HG03558 (cell line): ENCODE measurements at regions not wholly inside any gene's neighbourhood (a gene's known extent, or its start where the extent isn't known, plus 50 kb on each side); places are given as distances from the start of the nearest gene placed in this dataset.

ENCODE experiments used
- ATAC-seq: cut with Tn5 transposase; IDR thresholded peaks from one replicate; pipeline ENCODE4 v1.9.1; 2021; ENCODE audit warnings: moderate number of reproducible peaks; ENCODE audit not compliant: unreplicated experiment; ENCODE audit errors: extremely low read depth

DNA sequence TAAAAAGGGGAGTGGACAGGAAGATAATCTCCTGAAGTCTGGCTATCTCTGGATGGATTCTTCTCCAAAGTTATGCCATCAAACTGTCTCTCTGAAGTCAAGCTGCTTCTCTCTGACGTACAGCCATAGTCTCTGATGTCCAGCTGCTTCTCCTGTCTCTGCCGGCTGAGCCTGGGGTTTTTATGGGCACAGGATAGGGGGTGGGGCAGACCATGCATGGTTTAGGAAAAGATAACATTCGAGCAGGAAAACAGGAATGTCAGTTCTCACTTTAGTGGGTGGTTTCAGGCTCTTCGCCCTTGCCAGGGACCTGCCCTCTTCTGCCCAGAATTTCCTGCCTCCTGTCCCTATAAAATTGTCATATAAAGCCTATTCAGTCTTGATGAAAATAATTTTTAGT lies 110.9 kb upstream of the ROBO1 start:
- ATAC-seq, result no peak

DNA sequence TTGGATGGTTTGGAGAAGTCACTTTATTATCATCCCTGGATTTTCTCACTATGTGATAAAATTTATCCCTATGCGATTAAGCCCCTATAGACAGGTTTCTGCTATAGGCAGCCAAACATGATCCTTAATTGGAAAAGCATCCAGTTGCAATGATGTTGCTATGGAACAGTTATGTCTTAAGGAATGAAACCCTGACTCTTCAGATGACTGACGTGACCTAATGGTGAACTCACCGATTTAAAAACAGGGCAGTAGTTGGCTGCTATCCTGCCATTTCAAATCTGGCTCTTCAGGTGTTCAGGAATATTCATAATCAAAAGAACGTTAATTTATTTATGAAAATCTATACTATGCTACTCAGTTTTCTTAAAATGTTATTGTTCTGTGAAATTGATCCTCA lies 106.8 kb upstream of the ROBO1 start:
- ATAC-seq, result no peak

DNA sequence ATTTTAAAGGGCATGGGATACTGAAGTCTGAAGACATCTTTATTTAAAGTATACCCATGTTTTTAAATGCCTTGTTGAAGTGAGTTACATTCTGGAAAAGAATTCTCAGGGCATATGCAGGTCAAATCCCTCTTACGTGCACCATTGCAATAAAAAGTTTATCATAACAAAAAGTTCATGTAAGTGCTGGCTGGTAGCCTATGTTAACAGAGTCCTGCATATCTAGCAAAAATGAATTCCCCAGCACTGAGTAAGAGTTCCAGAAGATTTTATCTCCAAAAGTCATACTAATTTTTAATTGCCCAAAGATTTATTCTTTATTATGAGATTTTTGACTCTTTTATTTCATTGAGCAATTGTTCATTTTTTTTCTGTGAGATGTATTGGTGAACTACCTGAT lies 104.7 kb upstream of the ROBO1 start:
- no peak for ATAC-seq

DNA sequence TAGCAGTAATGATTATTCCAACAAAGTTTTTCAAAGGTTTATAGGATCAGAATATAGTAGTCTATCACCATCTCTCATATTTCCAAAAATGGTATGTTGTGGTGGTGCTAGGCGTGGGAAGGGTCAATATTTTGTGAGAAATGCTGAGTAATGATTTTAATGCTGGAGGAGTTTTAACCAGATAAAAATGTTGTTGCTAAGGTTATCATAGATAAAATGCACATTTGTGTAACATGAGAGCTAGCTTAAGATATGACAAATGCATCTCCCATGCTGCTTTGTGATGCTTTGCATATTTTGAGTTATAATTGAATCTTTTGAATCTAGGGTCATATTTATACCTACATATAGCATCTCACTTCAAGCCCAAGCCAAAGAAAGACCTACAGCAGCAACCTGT lies 103.9 kb upstream of the ROBO1 start:
- ATAC-seq, result no peak

DNA sequence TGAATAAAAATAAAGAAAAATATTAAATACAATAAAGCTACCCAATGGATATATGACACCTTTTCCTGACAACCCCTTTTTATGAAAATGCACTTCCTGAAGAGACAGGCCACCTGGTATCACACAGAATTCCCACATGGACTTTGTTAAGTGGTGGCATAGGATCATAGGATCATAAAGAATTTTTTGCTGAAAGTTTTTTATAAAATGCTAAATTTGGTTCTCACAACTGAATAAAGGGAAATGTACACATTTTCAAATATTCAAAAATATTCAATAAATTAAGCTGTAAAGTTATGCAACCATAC lies 102.5 kb upstream of the ROBO1 start:
- no peak for ATAC-seq

DNA sequence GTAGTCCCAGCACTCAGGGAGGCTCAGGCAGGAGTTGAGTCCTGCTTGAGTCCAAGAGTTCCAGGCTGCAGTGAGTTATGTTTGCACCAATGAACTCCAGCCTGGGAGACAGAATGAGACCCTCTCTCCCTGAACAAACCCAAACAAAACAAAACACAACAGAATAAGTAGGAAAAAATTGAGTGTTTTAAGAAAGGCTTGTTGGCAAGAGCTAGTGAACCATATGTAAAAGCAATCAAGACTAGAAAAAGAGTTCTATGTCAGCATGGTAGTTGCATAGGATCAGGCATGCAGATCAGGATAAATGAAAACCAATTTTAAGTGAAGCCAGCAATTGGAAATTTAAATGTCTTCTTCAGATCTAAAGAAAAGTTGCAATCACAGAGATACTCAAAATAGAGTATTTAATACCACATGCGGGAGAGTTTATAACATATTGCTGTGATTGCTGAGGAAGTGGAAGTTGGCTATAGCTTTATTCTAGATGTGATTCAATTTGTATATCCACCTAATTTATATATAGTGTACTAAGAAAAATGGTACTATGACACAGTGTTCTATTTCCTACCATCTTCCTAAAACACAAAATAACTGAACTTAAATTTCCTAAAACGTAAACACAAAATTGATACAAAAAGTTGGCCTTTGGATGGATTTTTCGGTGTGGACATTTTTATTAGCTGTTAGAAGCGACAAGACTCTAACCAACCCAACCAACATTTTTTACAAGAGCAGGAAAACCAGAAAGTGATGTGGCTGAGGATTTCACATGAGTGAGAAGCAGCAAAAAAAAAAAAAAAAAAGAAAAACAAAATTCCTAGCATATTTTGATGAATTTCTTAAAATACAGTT lies 101.9 kb upstream of the ROBO1 start:
- ATAC-seq, result no peak

DNA sequence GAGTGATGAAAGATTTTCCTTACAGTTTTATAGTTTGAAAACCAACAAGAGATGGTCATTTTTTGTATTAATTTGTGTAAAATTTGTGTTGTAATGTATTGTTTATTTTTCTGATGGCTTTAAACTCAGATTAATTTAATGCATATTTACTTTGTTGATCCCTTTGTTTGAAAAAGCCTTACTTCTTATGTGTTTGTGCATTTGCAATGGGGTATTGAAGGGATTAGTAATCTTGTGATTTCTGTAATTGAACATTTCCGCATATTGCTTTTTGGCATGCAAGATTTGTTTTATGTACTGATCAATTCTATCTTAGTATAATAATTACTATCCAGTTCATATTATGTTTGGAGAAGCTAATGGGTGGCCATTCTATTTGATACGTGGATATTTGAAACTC lies 98.4 kb upstream of the ROBO1 start:
- no peak for ATAC-seq

DNA sequence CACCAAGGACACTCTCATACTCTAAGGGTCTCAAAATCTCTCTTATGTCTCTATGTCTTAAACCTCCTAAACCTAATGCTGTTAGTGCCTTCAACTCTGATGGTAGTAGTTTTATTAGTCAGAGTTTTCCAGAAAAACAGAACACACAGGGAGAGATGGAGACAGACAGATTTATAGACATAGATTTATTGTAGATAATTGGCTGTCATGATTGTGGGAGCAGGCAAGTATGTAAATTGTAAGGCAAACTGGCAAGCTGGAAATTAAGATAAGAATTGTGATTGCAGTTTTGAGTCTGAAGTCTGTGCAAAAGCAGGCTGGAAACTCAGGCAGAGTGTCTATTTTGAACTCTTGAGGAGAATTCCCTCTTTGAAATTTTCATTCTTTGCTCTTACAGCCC lies 96.3 kb upstream of the ROBO1 start:
- ATAC-seq, result no peak

DNA sequence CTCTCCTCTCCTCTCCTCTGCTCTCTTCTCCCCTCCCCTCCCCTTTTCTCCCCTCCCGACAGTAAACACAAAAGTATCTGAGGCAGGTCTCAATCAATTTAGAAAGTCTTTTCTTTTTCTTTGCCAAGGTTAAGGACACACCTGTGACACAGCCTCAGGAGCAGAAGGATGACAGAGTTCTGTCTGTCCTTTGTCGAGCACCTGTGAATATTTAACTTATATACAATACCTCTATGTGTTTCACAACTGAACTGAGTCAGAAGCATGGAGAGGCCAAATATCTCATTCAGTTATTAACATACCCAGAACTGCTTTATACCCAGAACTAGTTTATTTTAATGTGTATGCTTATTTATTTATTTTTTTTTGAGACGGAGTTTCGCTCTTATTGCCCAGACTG lies 81.1 kb upstream of the ROBO1 start:
- ATAC-seq, result no peak

DNA sequence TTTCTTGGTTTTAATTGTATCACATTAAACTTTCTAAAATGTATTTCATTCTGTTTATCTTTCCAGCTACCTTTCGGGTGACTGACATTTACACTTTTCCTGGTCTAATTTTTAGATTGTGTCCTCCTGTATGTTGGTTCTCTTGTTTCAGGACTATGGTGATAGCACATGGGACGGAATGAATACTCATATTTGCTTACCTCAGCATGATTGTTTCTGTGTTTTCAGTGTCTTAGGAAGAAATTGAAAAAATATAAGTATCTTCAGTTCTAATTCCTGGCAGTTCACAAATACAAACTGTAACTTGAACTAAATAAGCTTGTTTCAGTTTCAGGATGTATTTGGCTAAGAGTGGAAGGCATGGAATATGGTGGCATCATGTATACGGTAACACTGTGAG lies 80.1 kb upstream of the ROBO1 start:
- ATAC-seq, result no peak

DNA sequence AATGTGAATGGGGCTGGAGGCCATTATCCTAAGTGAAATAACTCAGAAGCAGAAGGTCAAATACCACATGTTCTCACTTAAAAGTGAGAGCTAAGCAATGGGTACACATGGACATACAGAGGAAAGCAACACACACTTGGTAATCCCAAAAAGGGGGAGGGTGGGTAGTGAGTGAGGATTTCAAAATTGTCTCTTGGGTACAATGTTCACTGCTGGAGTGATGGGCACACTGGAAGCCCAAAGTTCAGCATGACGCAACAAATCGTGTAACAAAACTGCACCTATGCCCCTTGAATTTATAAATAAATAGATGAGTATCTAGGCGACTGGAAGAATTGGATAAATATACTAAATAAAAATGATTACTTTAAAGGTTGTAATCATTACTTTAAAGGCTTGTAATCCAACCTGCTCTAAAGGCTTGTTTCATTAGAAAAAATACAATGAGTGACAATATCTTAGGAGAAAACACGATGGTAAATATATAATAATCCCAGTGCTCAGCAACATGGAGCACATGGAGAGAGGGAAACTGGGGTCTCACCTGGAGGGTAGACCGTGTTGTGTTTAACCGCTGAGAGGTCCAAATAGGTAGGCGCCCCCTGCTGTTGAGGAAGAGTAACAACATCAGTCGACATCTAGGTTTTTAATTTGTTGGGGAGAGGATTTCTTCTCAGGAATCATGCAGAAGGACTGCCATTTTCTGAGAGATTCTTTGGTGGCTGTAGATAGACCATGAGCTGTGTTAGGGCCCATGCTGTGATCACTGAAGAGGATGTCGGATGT lies 78.5 kb upstream of the ROBO1 start:
- no peak for ATAC-seq

DNA sequence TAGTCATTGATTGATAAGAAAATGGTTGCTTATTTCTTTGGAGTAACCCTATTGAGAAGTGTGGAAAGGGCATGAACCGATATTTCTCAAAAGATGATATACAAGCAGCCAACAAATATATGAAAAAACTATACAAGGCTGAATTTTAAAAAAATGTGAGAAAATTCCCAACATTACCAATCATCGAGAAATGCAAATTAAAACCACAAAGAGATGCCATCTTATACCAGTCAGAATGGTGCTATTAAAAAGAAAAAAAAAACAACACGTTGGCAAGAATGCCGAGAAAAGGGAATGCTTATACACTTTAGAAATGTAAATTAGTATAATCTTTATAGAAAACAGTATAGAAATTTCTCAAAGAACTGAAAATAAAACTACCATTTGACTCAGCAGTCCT lies 77.7 kb upstream of the ROBO1 start:
- no peak for ATAC-seq

DNA sequence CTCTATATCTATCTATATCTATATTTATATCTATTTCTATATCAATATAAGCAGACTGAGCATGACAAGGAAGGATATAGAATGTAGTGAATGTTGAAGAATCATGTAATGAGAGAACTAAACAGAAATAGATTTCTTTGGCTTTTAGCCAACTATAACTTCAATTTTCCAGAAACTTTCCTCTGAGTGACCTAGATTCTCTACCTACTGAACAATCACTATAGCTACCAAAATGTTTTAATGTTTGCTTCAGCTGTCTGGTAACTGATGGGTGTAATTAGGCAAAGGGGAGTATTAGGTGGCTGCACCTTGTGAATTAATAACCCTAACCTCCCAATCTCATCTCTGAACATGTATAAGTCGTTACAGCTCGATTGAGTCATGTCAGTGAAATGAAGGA lies 76.4 kb upstream of the ROBO1 start:
- ATAC-seq, result no peak

DNA sequence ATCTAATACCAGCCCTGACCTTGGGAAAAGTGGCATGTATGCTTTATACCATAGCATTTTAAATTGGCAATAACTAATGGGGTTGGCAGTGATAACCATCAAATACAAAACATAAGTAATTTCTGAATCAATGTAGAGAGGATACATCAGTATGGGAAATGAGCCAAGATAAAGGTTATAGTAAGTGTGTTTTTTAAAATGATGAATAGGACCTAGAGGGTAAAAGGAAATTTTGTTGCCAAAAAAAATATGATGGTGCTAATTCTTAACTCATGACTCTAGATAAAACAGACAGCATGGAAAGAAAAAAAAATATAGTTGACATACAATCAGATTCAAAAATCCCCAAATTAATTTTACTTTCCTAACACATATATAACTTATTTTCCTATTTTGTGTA lies 75.4 kb upstream of the ROBO1 start:
- ATAC-seq, result no peak

DNA sequence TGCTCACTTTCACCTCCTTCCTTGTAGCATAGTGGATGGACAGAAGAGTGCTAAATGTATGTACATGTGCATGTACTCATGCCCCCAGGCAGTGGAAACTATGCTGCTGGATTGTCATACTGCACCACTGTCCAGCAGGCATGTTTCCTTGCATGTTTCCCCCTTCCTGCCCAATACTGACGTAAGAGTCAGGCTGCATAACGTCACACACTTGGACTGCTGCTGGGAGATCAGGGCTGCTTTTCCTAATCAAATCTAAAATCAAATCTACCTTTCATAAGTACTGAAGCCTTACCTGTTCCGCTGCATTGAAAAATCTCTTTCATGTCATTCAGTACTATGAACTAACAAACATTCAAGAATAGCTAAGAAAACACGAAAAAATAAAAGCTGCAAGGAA lies 67.9 kb upstream of the ROBO1 start:
- ATAC-seq, result no peak

DNA sequence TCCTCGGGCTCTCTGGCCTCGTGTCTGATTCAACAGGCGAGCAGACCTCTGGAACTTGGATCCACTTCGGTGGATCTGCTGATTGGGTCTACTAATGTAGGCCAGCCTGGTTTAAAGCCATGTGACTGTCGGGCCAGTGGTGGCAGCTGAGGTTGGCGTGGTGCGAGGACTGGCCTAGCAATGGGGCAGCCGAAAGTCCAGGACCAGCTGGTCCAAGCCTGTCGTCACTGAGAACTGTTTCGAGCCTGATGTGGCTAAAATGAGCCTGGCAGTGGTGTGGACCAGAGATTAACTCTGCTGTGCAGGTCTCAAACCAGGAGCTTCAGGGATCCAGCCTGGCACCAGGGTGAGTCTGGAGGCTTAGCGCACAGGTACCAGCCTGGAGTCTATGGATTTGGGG lies 56.4 kb upstream of the ROBO1 start:
- ATAC-seq, result no peak

DNA sequence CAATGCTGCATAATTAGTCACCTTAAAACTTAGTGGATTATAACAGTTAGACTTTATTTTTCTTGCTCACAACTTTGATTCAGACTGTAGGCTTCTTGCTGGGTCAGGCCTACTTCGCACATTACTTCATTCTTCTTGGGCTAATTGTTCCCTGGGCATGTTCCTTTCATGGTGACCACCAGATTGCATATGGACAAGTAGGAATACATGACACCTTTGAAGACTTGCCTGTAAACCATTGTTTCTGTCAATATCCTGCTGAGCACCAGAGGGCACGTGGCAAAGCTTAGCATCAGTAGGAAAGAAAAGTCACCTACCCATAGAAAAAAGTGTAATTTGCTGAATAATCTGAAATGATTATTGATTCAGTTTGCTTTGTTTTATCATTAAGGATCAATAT lies 54.3 kb upstream of the ROBO1 start:
- no peak for ATAC-seq

DNA sequence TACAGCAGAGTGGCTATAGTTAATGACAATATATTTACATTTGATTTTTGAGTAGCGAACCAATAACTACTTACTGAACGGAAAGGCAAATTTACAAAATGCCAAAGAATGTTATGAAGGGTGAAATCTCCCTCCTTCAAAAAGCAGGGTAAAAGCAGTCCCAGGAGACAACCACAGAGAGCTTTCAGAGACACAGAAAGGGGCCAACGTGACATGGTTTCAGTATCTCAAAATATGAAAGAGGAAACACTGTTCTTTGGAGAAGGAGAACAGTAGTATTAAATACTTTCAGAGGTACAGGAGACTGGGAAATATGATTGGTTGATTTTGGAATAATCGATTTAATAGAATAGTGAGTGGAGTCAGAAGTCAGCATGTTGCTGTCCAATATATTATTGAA lies 52.3 kb upstream of the ROBO1 start:
- no peak for ATAC-seq

DNA sequence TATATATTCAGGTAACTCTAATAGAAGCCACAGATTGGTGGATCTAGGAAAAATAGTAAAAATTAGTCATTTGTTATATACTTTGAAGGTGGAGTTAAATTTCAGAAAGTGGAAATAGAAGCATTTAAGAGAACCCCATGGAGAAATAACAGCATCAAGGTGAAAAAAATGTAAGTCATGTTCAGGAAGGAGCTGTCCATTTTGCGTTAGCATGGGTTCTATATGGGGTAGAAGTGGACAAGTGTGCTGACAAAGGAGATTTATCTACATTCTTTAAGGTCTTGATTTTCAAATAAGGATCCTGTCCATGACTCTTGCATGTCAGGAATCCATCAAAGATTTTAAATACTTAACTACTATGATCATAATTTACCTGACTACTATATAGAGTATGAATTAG lies 50.2 kb upstream of the ROBO1 start:
- ATAC-seq, result no peak
